Activated CD8-positive, alpha-beta memory T cell treated with anti-CD3 and anti-CD28 coated beads, Interleukin-2, amount 50 U/mL, for 1 hour (primary cell): ENCODE measurements at regions not wholly inside any gene's neighbourhood (a gene's known extent, or its start where the extent isn't known, plus 50 kb on each side); places are given as distances from the start of the nearest gene placed in this dataset.
"Not testable (repeated sequence)": the region's sequence is repeated elsewhere in the genome, so short reads cannot be mapped to it uniquely, and the experiment has no call there.

Experiments used
- DNase-seq: peaks from one replicate; pipeline ENCODE4 v3.0.0-alpha.2; 2020; ENCODE audit errors: extremely low read depth

- DNase-seq: not testable (repeated sequence)
Measured at GRCh38 chr14:36411951-36412350, 91.5 kb upstream of the MBIP start.

- no peak for DNase-seq
Measured at GRCh38 chr14:36408388-36408787, 88.0 kb upstream of the MBIP start.

GRCh38 chr14:36405589-36406274 is 85.3 kb upstream of the MBIP start:
- DNase-seq: no peak

- no peak for DNase-seq
Measured at GRCh38 chr14:36402867-36403266, 82.4 kb upstream of the MBIP start.

- DNase-seq: no peak
Measured at GRCh38 chr14:36398463-36399291, 78.2 kb upstream of the MBIP start.

- DNase-seq: no peak
Measured at GRCh38 chr14:36397357-36397756, 76.9 kb upstream of the MBIP start.

- DNase-seq: no peak
Measured at GRCh38 chr14:36396798-36397197, 76.4 kb upstream of the MBIP start.

- no peak for DNase-seq
Measured at GRCh38 chr14:36394593-36394992, 74.2 kb upstream of the MBIP start.

- no peak for DNase-seq
Measured at GRCh38 chr14:36390718-36391117, 70.3 kb upstream of the MBIP start.

- no peak for DNase-seq
Measured at GRCh38 chr14:36383767-36384431, 63.5 kb upstream of the MBIP start.

- DNase-seq: peak; percentile 2
Measured at GRCh38 chr14:36373982-36374673, 53.7 kb upstream of the MBIP start.
